Motor neuron (in vitro differentiated cells): ENCODE measurements at regions not wholly inside any gene's neighbourhood (a gene's known extent, or its start where the extent isn't known, plus 50 kb on each side); places are given as distances from the start of the nearest gene placed in this dataset.
"Not testable (repeated sequence)": the region's sequence is repeated elsewhere in the genome, so short reads cannot be mapped to it uniquely, and the experiment has no call there.

Source experiments
- ATAC-seq, 8 experiments: fragments of 200-7000 bp; cut with Tn5 transposase; replicated peaks in 6 of 8; 2 replicates each; pipeline ENCODE4 v1.8.0; 2021; ENCODE audit warnings: mild to moderate bottlenecking in 8 of 8, moderate library complexity in 8 of 8
- H3K27ac ChIP-seq, 2 donors: fragments of 250-450 bp; sonication (Bioruptor Pico); 2 replicates each; pipeline ENCODE4 v1.9.0; 2021; ENCODE audit warnings: antibody characterized with exemption in 2 of 2, mild to moderate bottlenecking in 2 of 2, moderate library complexity in 1 of 2
- H3K4me1 ChIP-seq, 2 donors: fragments of 250-450 bp; sonication (Bioruptor Pico); replicated peaks in 1 of 2; 2 replicates each; pipeline ENCODE4 v1.6.1; 2021; ENCODE audit warnings: antibody characterized with exemption in 2 of 2, mild to moderate bottlenecking in 2 of 2, moderate library complexity in 1 of 2
- H3K4me3 ChIP-seq, 5 donors: fragments of 250-450 bp; sonication (Bioruptor Pico); 2 replicates each; pipeline ENCODE4 v1.9.0; 2021; ENCODE audit warnings: antibody characterized with exemption in 5 of 5, mild to moderate bottlenecking in 5 of 5, moderate library complexity in 4 of 5
- WGBS, 10 experiments: fragments of 450-650 bp; shearing (Covaris generic); methylation state at CpG; one replicate each; pipeline ENCODE4 v1.0.0; 2022; 5-methylcytosine and 5-hydroxymethylcytosine counted together
- in situ Hi-C, 9 experiments: fragments of 400-800 bp; cut with MboI; loops; one replicate each; pipeline ENCODE4 v1.15.0; 2021; ENCODE audit warnings: low sequenced_read_pairs in 9 of 9, low pct_unique_long_range_greater_than_20kb in 2 of 9; ENCODE audit not compliant: unreplicated experiment in 9 of 9

- peak; percentile 50 to 87 (median 66) for ATAC-seq
- Histone ChIP-seq H3K27ac (peak overlapping the region; percentile 1 to 24), H3K4me3 (no peak overlapping the region), H3K4me1 (peaks cover 33 to 35% of the 10 kb centered on the region in 2 donors)
- in situ Hi-C loops = no loop called here
- WGBS, 10 experiments = 0 to 78% (median 46%) methylated on average over 2 to 10 of the region's 12 CpGs
Measured at GRCh38 chr3:72274493-72275330, 489.8 kb upstream of the PROK2 start.

DNA sequence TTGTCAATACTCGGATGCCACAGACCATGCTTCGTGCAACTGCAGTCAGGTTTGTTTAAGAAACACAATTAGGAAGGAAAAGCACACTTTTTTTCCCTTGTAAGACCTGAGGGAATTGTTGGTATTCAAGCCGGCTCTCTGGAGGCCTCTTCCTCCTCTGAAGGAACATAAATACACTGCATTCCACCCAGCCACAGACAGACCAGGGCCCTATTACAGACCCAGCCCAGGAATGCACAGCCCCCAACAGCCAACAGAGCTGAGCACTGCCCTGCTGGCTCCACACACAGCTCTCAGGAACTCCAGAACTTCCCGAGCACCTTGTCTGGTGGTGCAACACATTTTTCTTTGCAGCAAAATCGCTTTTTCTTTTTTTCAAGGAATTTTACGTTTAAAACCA lies 488.7 kb upstream of the PROK2 start:
- 0 to 100% (median 74%) methylated on average over 1 to 6 of the region's 6 CpGs; no CpG with 5 or more reads in 1 of the 10 experiments for WGBS, 10 experiments
- no peak overlapping the region for H3K4me3 ChIP-seq

DNA sequence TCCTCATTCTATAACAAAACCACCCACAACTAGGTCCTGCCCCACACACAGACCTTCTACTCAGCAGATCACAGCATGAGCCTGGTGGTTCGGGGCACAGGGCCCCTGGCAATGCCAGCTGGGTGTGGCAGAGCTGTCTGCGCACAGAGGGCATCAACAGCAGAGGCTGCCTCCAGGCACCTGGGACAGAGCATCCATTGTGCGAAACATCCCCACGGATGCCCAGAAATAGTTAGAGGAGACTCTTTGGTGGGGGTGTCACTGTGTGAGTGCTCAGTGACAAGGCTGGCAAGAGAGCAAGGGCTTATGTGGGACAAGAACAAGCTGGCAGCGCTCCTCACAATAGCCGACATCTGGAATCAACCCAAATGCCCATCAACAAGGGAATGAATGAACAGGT lies 487.4 kb upstream of the PROK2 start:
- no peak for ATAC-seq
- Histone ChIP-seq H3K4me1 (peaks cover 43 to 44% of the 10 kb centered on the region in 2 donors), H3K4me3 (no peak overlapping the region), H3K27ac (no peak overlapping the region)
- 80 to 100% (median 98%) methylated on average over 1 to 4 of the region's 6 CpGs; no CpG with 5 or more reads in 6 of the 10 experiments for WGBS, 10 experiments
- in situ Hi-C loops = no loop called here

More for the DNA sequence above, 488.7 kb upstream of the PROK2 start:
- Histone ChIP-seq H3K4me1 (peaks cover 42 to 43% of the 10 kb centered on the region in 2 donors), H3K27ac (peak overlapping the region in 1 of 2 donors; percentile 41)
- ATAC-seq = peak in 4 of 8 experiments; percentile 28 to 64 (median 34)
- in situ Hi-C loops = no loop called here

- Histone ChIP-seq H3K4me1 (peaks cover 43 to 44% of the 10 kb centered on the region in 2 donors), H3K27ac (no peak overlapping the region), H3K4me3 (no peak overlapping the region)
- WGBS, 10 experiments = 56 to 100% (median 89%) methylated on average over 1 to 2 of the region's 2 CpGs; no CpG with 5 or more reads in 2 of the 10 experiments
- in situ Hi-C loops = no loop called here
- no peak for ATAC-seq
Measured at GRCh38 chr3:72271923-72272322, 487.0 kb upstream of the PROK2 start.

DNA sequence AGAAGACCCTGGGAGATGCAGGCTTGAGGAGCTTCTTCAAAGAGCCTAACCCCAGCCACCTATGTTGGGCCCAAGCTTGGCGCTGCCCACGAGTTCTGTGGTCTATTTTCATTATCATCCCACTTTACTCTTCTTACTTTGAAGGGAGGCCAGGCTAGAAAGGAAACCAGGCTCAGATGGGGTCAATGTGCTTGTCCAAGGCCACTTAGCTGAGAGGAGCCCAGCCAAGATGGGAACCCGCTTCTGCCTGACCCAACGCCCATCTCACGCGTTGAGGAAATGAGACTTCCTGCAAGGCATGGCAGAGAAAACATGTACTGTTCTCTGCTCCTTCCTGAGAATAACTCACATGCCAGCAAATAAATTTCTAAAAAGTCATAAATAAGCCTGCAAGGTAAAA lies 486.3 kb upstream of the PROK2 start:
- in situ Hi-C loops = no loop called here
- 76 to 100% (median 95%) methylated on average over 1 to 6 of the region's 6 CpGs; no CpG with 5 or more reads in 5 of the 10 experiments for WGBS, 10 experiments
- Histone ChIP-seq H3K4me1 (peaks cover 43 to 44% of the 10 kb centered on the region in 2 donors), H3K4me3 (no peak overlapping the region), H3K27ac (no peak overlapping the region)
- ATAC-seq = no peak

DNA sequence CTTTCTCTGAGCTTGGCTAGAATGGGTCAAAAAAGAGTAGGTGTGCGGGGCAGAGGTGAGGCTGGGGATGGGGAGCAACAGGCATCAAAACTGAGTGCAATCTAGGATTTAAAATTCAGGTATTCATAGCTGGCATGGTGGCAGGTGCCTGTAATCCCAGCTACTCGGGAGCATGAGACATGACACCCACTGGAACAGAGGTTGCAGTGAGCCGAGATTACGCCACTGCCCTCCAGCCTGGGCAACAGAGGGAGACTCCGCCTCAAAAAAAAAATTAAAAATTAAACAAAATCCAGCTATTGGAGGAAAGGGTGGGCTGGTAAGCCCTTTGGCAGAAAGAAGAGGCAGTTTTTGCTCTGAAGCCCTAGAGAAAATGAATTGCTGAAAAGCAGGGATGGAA lies 485.8 kb upstream of the PROK2 start:
- ATAC-seq = no peak
- in situ Hi-C loops = no loop called here
- Histone ChIP-seq H3K27ac (no peak overlapping the region), H3K4me3 (no peak overlapping the region), H3K4me1 (peaks cover 42% of the 10 kb centered on the region in 2 donors)
- 69 to 97% (median 70%) methylated on average over 4 to 5 of the region's 5 CpGs; no CpG with 5 or more reads in 7 of the 10 experiments for WGBS, 10 experiments

- Histone ChIP-seq H3K4me3 (no peak overlapping the region), H3K4me1 (peaks cover 36 to 37% of the 10 kb centered on the region in 2 donors), H3K27ac (no peak overlapping the region)
- in situ Hi-C loops = no loop called here
- 0 to 80% (median 39%) methylated on average over 1 to 8 of the region's 9 CpGs; no CpG with 5 or more reads in 2 of the 10 experiments for WGBS, 10 experiments
- ATAC-seq = peak; percentile 52 to 85 (median 62)
Measured at GRCh38 chr3:72270072-72270681, 485.2 kb upstream of the PROK2 start.

GRCh38 chr3:72269475-72269874 lies 484.5 kb upstream of the PROK2 start:
- WGBS, 10 experiments = 60 to 100% (median 80%) methylated on average over 1 to 3 of the region's 3 CpGs; no CpG with 5 or more reads in 4 of the 10 experiments
- Histone ChIP-seq H3K4me1 (peaks cover 29 to 30% of the 10 kb centered on the region in 2 donors), H3K4me3 (no peak overlapping the region), H3K27ac (no peak overlapping the region)
- ATAC-seq = peak in 2 of 8 experiments; percentile 26 to 40
- in situ Hi-C loops = loop anchor here in 1 of 9 experiments (10.0 kb wide), 1 partner anchor 305 kb away; no protein-coding TSS in a partner anchor

DNA sequence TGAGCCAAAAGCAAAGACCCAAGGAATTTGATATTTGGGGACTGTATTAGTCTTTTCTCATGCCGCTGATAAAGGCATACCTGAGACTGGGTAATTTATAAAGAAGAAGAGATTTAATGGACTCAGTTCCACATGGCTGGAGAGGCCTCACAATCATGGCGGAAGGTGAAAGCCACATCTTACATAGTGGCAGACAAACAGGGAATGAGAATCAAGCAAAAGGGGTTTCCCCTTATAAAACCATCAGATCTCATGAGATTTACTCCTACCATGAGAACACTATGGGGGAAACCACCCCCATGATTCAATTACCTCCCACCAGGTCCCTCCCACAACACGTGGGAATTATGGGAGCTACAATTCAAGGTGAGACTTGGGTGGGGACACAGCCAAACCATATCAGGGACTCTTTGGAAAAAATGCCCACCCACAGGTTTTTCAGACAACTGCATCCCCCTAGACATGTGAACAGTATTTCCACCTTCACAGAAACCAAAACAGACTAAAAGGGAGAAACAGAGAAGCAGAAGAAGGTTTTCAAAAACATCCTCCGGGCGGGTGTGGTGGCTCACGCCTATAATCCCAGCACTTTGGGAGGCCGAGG lies 482.1 kb upstream of the PROK2 start:
- peaks cover 17 to 18% of the 10 kb centered on the region in 2 donors for H3K4me1 ChIP-seq

DNA sequence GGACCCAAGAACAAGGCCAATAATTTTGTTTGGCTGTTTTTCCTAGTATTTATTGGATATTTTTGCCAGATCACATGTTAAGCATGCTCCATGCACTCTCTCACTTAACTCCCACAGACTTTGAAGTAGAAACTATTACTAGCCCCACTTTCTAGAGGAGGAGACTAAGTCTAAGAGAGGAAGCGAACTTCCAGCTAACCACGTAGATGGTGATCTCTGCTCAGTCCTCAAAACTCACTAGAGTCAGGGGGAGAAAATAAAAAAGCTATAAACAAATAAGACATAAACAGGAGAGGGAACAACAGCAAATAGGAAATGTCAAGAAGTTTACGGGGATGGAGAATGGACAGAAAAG lies 481.0 kb upstream of the PROK2 start:
- Histone ChIP-seq H3K4me3 (no peak overlapping the region), H3K4me1 (peaks cover 17 to 18% of the 10 kb centered on the region in 2 donors), H3K27ac (no peak overlapping the region)
- in situ Hi-C loops = loop anchor here in 1 of 9 experiments (10.0 kb wide), 1 partner anchor 301 kb away; no protein-coding TSS in a partner anchor
- no peak for ATAC-seq
- WGBS, 10 experiments = 28 to 100% (median 78%) methylated on average over 1 to 3 of the region's 3 CpGs; no CpG with 5 or more reads in 2 of the 10 experiments

More for the DNA sequence above, 482.1 kb upstream of the PROK2 start:
- not testable (repeated sequence) for ATAC-seq, H3K4me3 ChIP-seq, H3K27ac ChIP-seq
- in situ Hi-C loops = loop anchor here in 1 of 9 experiments (10.0 kb wide), 1 partner anchor 302 kb away; no protein-coding TSS in a partner anchor
- 60 to 100% (median 83%) methylated on average over 1 to 4 of the region's 7 CpGs; no CpG with 5 or more reads in 3 of the 10 experiments for WGBS, 10 experiments

DNA sequence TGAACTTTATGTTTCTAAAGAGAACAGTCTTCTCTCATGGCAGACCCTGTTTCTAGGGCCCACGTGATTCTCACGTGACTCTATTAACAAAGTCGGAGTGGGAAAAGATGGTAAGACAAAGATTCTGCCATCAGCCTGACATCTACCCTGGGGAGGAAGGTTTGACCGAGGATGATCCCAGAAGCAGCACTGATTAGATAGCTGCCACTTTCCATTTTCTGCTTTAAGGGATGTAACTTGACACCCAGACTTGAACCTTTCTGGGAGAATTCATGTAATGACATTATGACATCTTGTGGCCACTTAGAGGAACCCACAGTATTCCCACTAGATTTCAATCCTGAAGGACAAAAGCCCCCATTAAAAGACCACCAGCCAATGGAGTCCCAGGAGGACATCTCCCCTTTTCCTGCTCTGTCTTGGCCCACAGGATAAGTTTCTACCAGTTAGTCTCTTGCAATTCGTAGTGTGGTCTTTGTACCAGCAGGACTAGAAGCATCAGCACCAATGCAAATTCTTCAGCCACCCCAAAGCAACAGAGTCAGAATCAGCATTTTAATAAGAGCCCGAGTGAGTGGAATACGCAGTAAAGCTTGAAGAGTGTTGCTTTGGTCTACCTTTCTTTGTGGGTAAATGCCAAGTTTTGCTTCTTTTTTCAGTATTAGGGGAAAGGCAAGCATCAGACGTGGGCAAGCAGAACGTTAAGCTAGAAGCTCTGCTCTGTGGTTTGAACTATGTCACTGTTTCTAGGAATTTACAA lies 480.5 kb upstream of the PROK2 start:
- no peak overlapping the region for H3K27ac ChIP-seq
- no peak overlapping the region for H3K4me3 ChIP-seq
- peaks cover 17 to 18% of the 10 kb centered on the region in 2 donors for H3K4me1 ChIP-seq
- peak in 3 of 8 experiments; percentile 19 to 53 (median 23) for ATAC-seq
- WGBS, 10 experiments = 26 to 96% (median 80%) methylated on average over 2 to 8 of the region's 9 CpGs; no CpG with 5 or more reads in 1 of the 10 experiments
- in situ Hi-C loops = loop anchor here in 1 of 9 experiments (10.0 kb wide), 1 partner anchor 301 kb away; no protein-coding TSS in a partner anchor
